Right lobe of liver (tissue), 6 donors: ENCODE measurements at regions not wholly inside any gene's neighbourhood (a gene's known extent, or its start where the extent isn't known, plus 50 kb on each side); places are given as distances from the start of the nearest gene placed in this dataset.
"Not testable (repeated sequence)": the region's sequence is repeated elsewhere in the genome, so short reads cannot be mapped to it uniquely, and the experiment has no call there.

Source experiments
- ATAC-seq, 4 donors: fragments of 200-7000 bp; cut with Tn5 transposase; one replicate each; pipeline ENCODE4 v1.9.1; 2020; ENCODE audit warnings: mild to moderate bottlenecking in 4 of 4, moderate library complexity in 4 of 4
- DNase-seq, 3 donors: peaks; one replicate each; pipeline ENCODE4 v3.0.0-alpha.2; 2020
- H3K27ac ChIP-seq, 3 donors: fragments of 200-600 bp; one replicate each; pipeline ENCODE4 v1.8.0; 2022
- H3K27me3 ChIP-seq, 2 donors: fragments of 200-600 bp; one replicate each; pipeline ENCODE4 v1.8.0; 2022
- H3K36me3 ChIP-seq, 4 donors: fragments of 200-600 bp; sonication (generic) in 1 of 4; one replicate each; pipeline versions ENCODE4 v1.5.1 to v1.8.0; 2017 to 2022; ENCODE audit warnings: control low read depth in 1 of 4
- H3K4me1 ChIP-seq, 4 donors: fragments of 200-600 bp; sonication (generic) in 1 of 4; one replicate each; pipeline versions ENCODE4 v1.5.1 to v1.8.0; 2017 to 2022; ENCODE audit warnings: control low read depth in 1 of 4
- H3K4me3 ChIP-seq, 3 donors: fragments of 200-600 bp; one replicate each; pipeline ENCODE4 v1.8.0; 2022
- H3K9me3 ChIP-seq, 4 donors: fragments of 200-600 bp; sonication (generic) in 1 of 4; one replicate each; pipeline versions ENCODE4 v1.5.1 to v1.8.0; 2017 to 2022; ENCODE audit warnings: control low read depth in 1 of 4
- POLR2A ChIP-seq: fragments of 450-650 bp; IDR thresholded peaks from one replicate; pipeline ENCODE4 v1.6.1; 2017; ENCODE audit warnings: antibody characterized with exemption, mild to moderate bottlenecking
- WGBS: methylation state at CpG from one replicate; pipeline ENCODE4 v1.1.6; 2018; ENCODE audit warnings: low coverage, low lambda C conversion rate; ENCODE audit not compliant: insufficient coverage; ENCODE audit errors: missing lambda C conversion rate; 5-methylcytosine and 5-hydroxymethylcytosine counted together
- intact Hi-C, 2 donors: fragments of 100-400 bp; cut with DNase I; formaldehyde crosslinking; loops; one replicate each; pipeline versions ENCODE4 v1.11.2 to v1.14.1; 2022
- TF ChIP-seq, protein P1 (sequence below), 4 donors: fragments of 200-600 bp in 3 of 4; fragments of 450-650 bp in 1 of 4; IDR thresholded peaks; one replicate each; pipeline versions ENCODE4 v1.5.1 to v1.8.0; 2016 to 2022; ENCODE audit warnings: antibody characterized with exemption in 4 of 4, mild to moderate bottlenecking in 2 of 4
- donor health status: DM: no; HTN: yes; CAD: no.
- donor health status: DM: no; HTN: no; CAD: no.
- donor health status: DM: no; HTN: no; CAD: no.
- donor health status: DM: no; HTN: yes; CAD: no.
- donor health status: DM: no; HTN: yes; CAD: no.

- ATAC-seq: peak in 1 of 4 donors; percentile 82
- DNase-seq: no peak
- no peaks in the 10 kb centered on the region for H3K27me3 ChIP-seq
- H3K36me3 ChIP-seq: no peaks in the 10 kb centered on the region
- no peak for TF ChIP-seq POLR2A
- TF ChIP-seq, protein P1, sequence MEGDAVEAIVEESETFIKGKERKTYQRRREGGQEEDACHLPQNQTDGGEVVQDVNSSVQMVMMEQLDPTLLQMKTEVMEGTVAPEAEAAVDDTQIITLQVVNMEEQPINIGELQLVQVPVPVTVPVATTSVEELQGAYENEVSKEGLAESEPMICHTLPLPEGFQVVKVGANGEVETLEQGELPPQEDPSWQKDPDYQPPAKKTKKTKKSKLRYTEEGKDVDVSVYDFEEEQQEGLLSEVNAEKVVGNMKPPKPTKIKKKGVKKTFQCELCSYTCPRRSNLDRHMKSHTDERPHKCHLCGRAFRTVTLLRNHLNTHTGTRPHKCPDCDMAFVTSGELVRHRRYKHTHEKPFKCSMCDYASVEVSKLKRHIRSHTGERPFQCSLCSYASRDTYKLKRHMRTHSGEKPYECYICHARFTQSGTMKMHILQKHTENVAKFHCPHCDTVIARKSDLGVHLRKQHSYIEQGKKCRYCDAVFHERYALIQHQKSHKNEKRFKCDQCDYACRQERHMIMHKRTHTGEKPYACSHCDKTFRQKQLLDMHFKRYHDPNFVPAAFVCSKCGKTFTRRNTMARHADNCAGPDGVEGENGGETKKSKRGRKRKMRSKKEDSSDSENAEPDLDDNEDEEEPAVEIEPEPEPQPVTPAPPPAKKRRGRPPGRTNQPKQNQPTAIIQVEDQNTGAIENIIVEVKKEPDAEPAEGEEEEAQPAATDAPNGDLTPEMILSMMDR (IDR thresholded peaks at IDR 0.05): no peak
- H3K4me1 ChIP-seq: no peaks in the 10 kb centered on the region
- peak overlapping the region in 1 of 3 donors; percentile 30 for H3K27ac ChIP-seq
- WGBS: 45% methylated on average over 4 of the region's 4 CpGs
- H3K4me3 ChIP-seq: no peak overlapping the region
- intact Hi-C loops: no loop called here
- H3K9me3 ChIP-seq: no peaks in the 10 kb centered on the region
These were observed 162.9 kb downstream of the SOX4 start for GRCh38 chr6:21756487-21756886.

- H3K4me1 ChIP-seq, H3K9me3 ChIP-seq, H3K4me3 ChIP-seq, DNase-seq, H3K36me3 ChIP-seq, H3K27ac ChIP-seq, intact Hi-C loops, H3K27me3 ChIP-seq: not testable (repeated sequence)
- 80% methylated on average over 10 of the region's 10 CpGs for WGBS
- peak in 1 of 4 donors; percentile 16 for ATAC-seq
These were observed 163.8 kb downstream of the SOX4 start for GRCh38 chr6:21757392-21757791.

GRCh38 chr6:21759721-21760120 lies 166.2 kb downstream of the SOX4 start:
- DNase-seq (no peak), ATAC-seq (no peak)
- H3K36me3 ChIP-seq: no peaks in the 10 kb centered on the region
- H3K27me3 ChIP-seq: no peaks in the 10 kb centered on the region
- H3K27ac ChIP-seq: no peak overlapping the region
- WGBS: 92% methylated on average over 5 of the region's 5 CpGs
- H3K4me3 ChIP-seq: no peak overlapping the region
- no peak for TF ChIP-seq POLR2A
- TF ChIP-seq, protein P1 (IDR thresholded peaks at IDR 0.05): no peak
- H3K9me3 ChIP-seq: no peaks in the 10 kb centered on the region
- intact Hi-C loops: no loop called here
- no peaks in the 10 kb centered on the region for H3K4me1 ChIP-seq

- H3K9me3 ChIP-seq, ATAC-seq, H3K27ac ChIP-seq, H3K27me3 ChIP-seq, H3K4me3 ChIP-seq, intact Hi-C loops, DNase-seq, H3K36me3 ChIP-seq, H3K4me1 ChIP-seq: not testable (repeated sequence)
- WGBS: 47% methylated on average over 3 of the region's 41 CpGs
These were observed 167.6 kb downstream of the SOX4 start for GRCh38 chr6:21761053-21761730.

DNA sequence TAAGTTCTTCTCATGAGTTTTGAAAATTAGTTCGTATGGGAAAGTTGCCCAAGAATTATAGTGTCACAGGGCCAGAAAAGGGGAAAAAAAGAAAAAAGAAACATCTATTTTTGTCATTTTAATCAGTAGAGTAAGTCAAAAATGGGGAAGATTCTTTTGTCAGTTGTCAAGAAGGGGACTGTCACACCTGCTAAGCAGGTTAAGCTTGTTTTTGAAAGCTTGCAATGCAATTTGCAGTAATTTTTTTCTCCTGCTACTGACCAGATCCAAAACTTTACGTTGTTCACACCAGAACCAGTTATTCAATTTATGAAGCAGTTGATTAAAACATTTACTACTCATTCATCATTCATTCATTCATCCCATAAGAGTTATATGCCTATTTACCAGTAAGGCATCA lies 171.4 kb downstream of the SOX4 start:
- intact Hi-C loops: no loop called here
- Histone ChIP-seq H3K4me3 (no peak overlapping the region), H3K4me1 (no peaks in the 10 kb centered on the region), H3K9me3 (no peaks in the 10 kb centered on the region), H3K27me3 (no peaks in the 10 kb centered on the region), H3K36me3 (no peaks in the 10 kb centered on the region), H3K27ac (no peak overlapping the region)
- WGBS: 70% methylated on average over 2 of the region's 2 CpGs
- no peak for TF ChIP-seq POLR2A
- TF ChIP-seq, protein P1 (IDR thresholded peaks at IDR 0.05): no peak
- DNase-seq (no peak), ATAC-seq (no peak)
